CD4-positive, alpha-beta T cell treated with Interleukin-15 for 1 hour (primary cell): ENCODE measurements at regions not wholly inside any gene's neighbourhood (a gene's known extent, or its start where the extent isn't known, plus 50 kb on each side); places are given as distances from the start of the nearest gene placed in this dataset.

ENCODE experiments used
- DNase-seq: peaks from one replicate; pipeline ENCODE4 v3.0.0-alpha.2; 2020

- DNase-seq: no peak
Measured at GRCh38 chr4:155546451-155546850, 120.2 kb upstream of the GUCY1A1 start.

- no peak for DNase-seq
Measured at GRCh38 chr4:155545456-155545855, 121.2 kb upstream of the GUCY1A1 start.

DNA sequence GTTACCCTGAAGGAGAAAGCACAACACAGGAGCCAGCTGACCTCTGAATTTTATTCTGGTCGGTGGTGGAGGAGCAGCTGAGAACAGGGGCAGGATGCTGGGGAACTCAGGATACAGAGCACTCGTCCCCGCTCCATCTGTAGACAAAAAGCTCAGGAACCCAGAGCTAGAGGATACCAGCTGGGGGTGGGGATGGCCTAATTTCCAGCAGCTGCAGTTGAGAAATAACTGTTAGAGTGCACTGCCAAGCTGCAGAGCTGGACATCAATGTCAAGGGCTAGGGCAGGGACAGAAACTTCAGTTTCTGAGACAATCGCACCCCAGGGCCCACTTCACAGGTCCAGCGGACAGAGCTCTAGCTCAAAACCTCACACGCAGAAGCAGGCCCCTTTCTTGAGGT lies 122.1 kb upstream of the GUCY1A1 start:
- DNase-seq: no peak

DNA sequence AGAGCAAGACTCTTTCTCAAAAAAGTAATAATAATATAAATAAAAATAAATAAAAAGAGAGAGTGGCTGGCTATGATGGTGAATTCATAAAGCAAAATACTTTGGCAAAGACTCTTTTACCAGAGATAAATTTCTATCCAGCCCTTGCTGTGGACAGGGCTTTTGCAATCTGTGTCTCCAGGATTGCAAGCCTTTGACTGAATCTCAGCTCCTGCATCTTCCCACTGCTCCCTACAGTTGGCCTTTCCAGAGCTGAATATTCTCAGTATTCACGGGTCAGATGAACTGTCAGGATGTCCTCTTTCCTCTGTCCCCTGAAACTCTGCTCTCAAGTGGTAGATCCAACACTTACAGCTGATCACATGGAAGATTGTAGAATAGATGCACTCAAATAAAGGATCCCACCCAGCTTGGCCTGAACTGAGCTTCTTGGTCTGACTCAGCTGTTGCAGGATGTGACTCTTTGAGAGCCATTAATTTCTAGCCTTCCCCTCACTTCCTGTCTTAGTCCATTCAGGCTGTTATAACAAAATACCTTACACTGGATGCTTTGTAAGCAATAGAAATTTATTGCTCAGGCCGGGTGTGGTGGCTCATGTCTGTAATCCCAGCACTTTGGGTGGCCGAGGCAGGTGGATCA lies 123.4 kb upstream of the GUCY1A1 start:
- no peak for DNase-seq

GRCh38 chr4:155542415-155542814 lies 124.2 kb upstream of the GUCY1A1 start:
- no peak for DNase-seq

GRCh38 chr4:155541716-155542115 lies 124.9 kb upstream of the GUCY1A1 start:
- no peak for DNase-seq

- no peak for DNase-seq
Measured at GRCh38 chr4:155540698-155541097, 126.0 kb upstream of the GUCY1A1 start.

DNA sequence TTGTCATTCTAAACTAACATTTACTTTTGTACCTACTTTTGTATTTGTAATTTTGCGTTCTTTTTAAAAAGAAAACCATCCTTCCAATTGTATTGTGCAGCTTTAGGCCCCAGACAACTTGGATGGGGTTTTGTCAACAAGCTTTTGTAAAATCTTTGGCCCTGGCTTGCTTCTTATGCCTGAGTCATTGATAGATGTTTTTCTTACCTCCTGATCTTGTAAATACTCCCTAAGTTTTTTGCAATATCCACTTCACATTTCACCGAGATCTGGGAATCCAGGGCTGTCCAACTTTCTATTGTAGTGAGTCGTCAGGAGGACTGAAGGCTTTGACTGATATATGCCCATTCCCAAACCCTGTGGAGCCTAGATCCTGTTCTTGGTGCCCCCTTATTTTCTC lies 126.9 kb upstream of the GUCY1A1 start:
- no peak for DNase-seq

- no peak for DNase-seq
Measured at GRCh38 chr4:155535802-155536454, 130.7 kb upstream of the GUCY1A1 start.

DNA sequence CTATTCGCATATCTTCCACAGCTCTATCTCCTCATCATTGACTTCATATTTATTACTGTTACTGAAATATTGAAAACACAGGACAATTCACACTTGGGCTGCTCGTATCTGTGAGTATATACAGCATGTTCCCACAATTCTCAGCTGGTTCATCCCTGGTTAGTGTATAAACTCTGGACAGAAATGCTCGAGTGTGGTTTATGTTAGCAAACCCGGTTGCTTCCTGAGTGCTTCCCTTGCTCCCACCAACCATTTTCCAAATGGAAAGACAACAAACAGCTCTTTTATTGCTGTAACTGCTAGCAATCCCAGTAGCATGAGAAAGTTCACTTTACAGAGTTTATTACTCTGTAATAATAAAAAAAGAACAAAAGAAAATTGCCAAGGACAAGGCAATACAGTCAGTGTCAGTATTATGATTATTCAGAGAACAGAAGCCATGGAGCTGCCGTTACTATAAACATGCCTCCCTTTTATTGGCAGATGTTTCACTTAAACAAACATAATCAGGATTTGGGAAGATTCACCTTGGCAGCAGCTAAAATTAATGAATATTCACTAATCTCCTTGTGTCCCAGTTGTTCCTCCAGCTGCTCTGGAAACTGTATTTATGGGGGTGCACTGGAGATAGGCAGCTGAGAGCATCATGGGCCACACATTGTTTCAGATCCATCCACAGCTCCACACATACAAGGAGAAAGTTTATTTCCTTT lies 134.1 kb upstream of the GUCY1A1 start:
- no peak for DNase-seq

DNA sequence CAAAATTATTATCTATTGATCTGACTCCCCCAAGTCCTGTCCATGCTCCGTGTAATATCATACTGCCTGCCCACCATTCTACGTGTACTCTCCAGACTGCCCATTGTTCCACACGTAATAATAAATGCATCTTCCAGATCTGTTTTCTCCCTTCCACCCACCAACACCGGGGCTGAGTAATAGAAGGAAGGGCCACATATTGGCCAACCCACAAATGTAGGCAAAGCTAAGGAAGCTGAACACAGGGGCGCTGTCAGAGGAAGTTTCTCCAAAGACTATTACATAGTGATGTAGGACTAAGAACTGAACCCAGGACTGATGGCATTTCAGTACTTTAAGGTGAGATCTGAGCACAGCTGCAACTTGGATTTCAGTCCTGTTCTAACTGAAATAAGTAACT lies 135.8 kb upstream of the GUCY1A1 start:
- no peak for DNase-seq

GRCh38 chr4:155530290-155530689 lies 136.4 kb upstream of the GUCY1A1 start:
- DNase-seq: no peak

DNA sequence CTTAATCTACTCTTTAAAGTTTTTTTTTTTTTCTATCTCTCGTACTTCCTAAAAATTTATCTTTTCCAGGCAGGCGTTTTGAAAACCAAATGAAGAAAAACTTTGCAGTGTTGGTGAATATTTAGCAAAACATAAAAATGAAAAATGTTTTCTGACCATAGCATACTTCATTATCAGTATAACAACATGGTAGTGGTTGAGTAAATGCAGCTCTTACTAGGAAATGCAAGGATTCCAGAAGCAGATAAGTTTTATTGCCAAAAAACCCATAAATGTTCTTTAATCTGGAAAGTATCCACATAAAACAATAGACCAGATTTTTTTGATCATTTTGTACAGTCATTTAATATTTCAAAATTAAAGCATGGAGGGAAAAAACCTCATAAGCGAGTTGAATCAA lies 136.9 kb upstream of the GUCY1A1 start:
- DNase-seq: no peak

- DNase-seq: no peak
Measured at GRCh38 chr4:155529272-155529671, 137.4 kb upstream of the GUCY1A1 start.

DNA sequence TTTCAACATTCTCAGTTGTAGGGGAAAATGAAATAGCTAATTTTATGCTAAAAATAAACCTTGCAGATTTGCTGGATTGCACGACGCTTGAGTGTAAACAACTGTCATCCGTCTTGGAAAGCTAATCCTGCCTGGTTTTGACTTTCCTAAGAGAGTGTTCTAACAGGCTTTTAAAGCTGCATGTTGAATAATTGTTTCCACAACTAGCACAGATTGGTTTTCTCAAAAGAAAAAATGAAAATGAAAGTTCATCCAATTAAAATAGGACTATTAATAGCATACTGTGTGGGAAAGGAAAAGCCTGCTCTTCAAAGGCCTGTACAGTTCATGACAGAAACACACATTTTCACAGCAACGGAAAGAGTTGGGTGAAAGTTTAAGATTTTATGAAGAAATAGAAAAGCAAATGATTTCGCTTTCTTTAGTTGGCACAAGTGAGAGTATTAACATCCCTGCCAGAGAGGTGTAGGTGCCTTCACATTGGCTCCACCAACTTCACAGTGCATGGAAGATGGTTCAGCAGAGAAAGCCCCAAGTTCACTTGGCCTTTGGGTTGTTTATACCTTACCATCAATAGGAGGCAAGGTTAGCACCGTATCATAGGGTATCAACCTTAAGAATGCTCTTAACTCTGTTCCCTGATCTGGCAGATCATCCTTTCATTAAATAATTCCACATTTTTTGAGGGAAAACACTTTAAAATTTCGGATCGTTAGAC lies 140.0 kb upstream of the GUCY1A1 start:
- no peak for DNase-seq

DNA sequence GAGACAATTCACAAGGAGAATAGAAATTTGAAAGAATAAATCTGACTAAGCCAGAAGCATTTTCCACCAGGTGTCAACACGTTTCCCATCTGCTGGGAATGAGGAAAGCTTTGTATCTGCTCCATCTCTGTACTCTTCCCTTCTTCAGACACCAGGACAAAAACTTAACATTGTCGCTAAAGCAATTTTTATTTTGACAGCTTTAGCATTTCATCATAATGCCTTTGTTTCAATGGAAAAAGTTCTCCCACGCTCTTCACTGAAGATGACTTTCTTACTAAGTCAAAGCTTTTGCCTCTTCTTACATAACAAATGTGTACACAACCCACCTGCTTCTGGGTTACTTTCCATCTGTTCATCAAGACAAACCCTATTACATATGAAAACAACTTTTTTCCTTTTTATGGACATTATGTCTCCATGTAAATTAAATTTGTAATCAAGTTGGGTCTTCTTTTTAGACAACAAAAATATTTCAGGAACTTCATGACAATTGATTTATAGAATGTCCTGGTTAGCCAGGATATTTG lies 141.7 kb upstream of the GUCY1A1 start:
- DNase-seq: no peak

DNA sequence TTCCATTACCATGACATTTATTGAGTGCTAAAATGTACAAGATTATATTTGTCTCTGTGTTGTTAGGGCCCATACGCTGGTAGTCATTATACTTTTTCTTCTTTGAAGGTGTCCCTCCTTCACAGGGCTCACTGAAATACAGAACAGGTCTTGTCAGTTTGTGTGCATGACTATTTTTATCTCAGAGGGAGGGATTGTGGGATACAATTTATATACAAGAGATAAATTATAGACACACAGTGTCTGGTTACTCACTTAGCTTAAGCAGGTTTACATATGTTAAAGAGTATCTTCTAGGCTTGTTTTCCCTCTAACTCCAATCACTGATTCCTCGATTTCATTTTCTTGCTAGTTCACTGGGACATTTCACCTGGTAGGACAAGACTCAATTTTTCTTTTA lies 143.3 kb upstream of the GUCY1A1 start:
- no peak for DNase-seq

DNA sequence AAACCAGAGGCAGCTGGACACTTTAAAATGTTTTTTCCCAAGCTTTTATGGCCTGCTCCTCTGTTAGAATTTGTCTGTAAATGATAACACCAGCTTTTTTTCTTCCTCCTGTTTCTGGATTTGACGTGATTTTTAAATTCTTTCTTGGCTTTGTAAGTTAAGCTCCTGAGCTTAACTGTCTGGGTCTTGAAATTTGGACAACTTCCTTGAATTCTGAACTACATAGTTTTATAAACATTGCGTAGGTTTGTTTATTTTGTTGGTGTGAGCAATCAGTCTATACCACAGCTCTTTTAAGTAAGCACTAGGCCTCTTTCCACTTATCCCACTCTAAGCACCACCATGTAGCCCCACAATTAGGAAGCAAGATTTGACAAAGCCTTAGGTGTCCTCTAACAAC lies 144.4 kb upstream of the GUCY1A1 start:
- no peak for DNase-seq

DNA sequence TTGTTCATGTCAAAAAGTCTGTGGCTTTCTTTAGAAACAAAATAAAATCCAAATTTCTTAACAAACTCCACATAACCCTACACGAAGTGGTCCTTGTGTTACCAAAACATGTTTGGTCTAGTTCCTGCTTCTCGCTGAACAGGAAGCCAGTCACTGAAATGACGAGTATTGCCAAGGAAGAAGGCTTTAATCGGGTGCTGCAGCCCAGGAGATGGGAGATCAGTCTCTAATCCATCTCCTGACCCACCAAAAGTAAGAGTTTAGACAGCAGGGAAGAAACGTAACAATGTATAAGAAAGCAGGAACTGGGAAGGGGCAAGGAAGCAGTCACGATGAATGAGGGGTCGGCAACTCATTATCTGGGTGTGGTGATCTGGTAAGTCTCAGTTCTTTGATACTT lies 144.6 kb upstream of the MAP9 start:
- DNase-seq: no peak

GRCh38 chr4:155515444-155516075 lies 138.8 kb upstream of the MAP9 start:
- DNase-seq: no peak

DNA sequence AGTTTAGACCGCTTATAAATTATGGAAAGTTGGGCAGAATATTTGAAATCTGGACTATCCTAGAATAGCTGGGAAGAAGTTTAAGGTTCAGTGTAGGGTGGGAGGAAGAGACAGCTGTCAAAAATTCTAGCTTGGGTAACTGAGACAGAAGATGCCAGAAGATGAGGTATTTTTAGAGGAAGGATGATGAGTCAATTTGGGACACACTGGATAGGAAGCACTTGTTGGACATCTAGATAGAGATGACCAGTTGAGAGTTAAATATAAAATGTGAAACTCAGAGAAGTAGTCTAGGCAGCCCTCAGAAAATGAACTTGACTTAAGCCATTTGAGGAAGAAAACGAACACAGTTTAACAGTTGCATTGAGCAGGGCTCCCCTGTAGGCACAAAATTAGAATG lies 137.9 kb upstream of the MAP9 start:
- no peak for DNase-seq

GRCh38 chr4:155512817-155513216 lies 136.1 kb upstream of the MAP9 start:
- no peak for DNase-seq

GRCh38 chr4:155512046-155512445 lies 135.3 kb upstream of the MAP9 start:
- DNase-seq: no peak
